ENCODE measurements at regions not wholly inside any gene's neighbourhood (a gene's known extent, or its start where the extent isn't known, plus 50 kb on each side); places are given as distances from the start of the nearest gene placed in this dataset.

DNA sequence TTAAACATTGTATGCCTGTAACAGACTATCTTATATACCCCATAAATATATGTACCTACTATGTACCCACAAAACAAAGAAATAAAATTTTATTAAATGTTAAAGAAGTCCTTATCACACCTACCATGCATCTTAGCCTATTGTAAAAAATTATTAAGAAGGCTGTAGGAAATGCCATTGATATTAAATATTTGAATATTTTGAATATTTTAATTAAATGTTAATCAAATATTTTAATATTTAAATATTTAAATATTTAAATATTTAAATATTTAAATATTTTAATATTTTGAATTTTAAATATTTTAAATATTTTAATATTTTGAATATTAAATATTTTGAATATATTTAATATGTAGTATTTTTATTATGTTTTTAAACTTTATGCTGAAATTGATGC, 331.5 kb upstream of the ATP10B start:
- TF ChIP-seq EP300 (IDR thresholded peaks at IDR 0.05) (no peak), POLR2AphosphoS5 (IDR thresholded peaks at IDR 0.05) (no peak), POLR2A (IDR thresholded peaks at IDR 0.05) (no peak)
- TF ChIP-seq, protein P1, sequence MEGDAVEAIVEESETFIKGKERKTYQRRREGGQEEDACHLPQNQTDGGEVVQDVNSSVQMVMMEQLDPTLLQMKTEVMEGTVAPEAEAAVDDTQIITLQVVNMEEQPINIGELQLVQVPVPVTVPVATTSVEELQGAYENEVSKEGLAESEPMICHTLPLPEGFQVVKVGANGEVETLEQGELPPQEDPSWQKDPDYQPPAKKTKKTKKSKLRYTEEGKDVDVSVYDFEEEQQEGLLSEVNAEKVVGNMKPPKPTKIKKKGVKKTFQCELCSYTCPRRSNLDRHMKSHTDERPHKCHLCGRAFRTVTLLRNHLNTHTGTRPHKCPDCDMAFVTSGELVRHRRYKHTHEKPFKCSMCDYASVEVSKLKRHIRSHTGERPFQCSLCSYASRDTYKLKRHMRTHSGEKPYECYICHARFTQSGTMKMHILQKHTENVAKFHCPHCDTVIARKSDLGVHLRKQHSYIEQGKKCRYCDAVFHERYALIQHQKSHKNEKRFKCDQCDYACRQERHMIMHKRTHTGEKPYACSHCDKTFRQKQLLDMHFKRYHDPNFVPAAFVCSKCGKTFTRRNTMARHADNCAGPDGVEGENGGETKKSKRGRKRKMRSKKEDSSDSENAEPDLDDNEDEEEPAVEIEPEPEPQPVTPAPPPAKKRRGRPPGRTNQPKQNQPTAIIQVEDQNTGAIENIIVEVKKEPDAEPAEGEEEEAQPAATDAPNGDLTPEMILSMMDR (IDR thresholded peaks at IDR 0.05) = no peak
- no peak for ATAC-seq
- no peaks in the 10 kb centered on the region for H3K27me3 ChIP-seq

DNA sequence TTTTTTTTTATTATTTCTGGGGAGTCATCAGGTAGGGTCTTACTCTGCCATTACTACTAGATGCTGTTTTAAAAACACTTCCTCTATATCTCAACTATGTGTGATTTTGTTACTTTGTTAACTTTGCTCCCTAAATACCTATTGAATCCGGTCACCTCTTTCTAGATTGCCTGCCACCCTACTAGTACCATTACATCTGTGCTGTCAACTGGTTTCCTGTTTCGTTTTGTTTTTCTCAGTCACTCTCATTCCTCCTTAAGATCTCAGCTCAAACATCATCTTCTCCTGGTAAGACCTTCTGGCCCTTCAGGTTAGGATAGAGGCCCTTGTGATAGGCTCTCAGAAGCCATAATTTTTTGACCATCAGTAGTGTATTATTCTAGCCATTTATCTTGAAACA, 324.2 kb upstream of the ATP10B start:
- H3K4me3 ChIP-seq = no peak overlapping the region
- no peaks in the 10 kb centered on the region for H3K4me1 ChIP-seq
- H3K9me3 ChIP-seq = peaks cover 0 to 5% (median 0%) of the 10 kb centered on the region in 3 donors
- WGBS, 2 donors (ENCODE audit: low coverage in 1 of 2) = 72 to 83% methylated on average over 2 of the region's 2 CpGs
- no peaks in the 10 kb centered on the region for H3K36me3 ChIP-seq
- ATAC-seq = no peak
- H3K27ac ChIP-seq = no peak overlapping the region
- no peaks in the 10 kb centered on the region for H3K27me3 ChIP-seq
- TF ChIP-seq, protein P1 (IDR thresholded peaks at IDR 0.05) = no peak
- TF ChIP-seq POLR2A (IDR thresholded peaks at IDR 0.05) = no peak
- TF ChIP-seq EP300 (IDR thresholded peaks at IDR 0.05) = no peak
- TF ChIP-seq POLR2AphosphoS5 (IDR thresholded peaks at IDR 0.05) = no peak

More for the DNA sequence above, 331.5 kb upstream of the ATP10B start:
- Histone ChIP-seq H3K9me3 (peaks cover 0 to 5% (median 0%) of the 10 kb centered on the region in 3 donors), H3K4me1 (no peaks in the 10 kb centered on the region), H3K4me3 (no peak overlapping the region), H3K27ac (no peak overlapping the region), H3K36me3 (no peaks in the 10 kb centered on the region)

DNA sequence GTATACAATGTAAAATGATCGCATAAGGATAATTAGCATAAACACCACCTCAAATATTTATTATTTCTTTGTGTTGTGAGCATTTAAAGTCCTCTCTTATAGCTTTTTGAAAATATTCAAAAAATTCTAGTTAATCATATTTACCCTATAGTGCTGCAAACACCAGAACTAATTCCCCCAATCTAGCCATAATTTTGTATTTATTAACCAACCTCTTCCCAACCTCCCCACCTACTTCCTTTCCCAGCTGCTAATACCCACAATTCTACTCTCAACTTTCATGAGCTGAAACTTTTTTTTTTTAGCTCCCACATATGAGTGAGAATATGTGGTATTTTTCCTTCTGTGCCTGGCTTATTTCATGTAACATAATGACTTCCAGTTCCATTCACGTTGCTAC, 317.8 kb upstream of the ATP10B start:
- Histone ChIP-seq H3K4me3 (no peak overlapping the region), H3K27ac (no peak overlapping the region), H3K9me3 (no peaks in the 10 kb centered on the region), H3K36me3 (no peaks in the 10 kb centered on the region), H3K27me3 (no peaks in the 10 kb centered on the region), H3K4me1 (no peaks in the 10 kb centered on the region)
- TF ChIP-seq POLR2A (IDR thresholded peaks at IDR 0.05) = no peak
- TF ChIP-seq, protein P1 (IDR thresholded peaks at IDR 0.05) = no peak
- no peak for TF ChIP-seq EP300 (IDR thresholded peaks at IDR 0.05)
- TF ChIP-seq POLR2AphosphoS5 (IDR thresholded peaks at IDR 0.05) = no peak
- no peak for ATAC-seq
- 60 to 76% methylated on average over 2 of the region's 2 CpGs for WGBS, 2 donors (ENCODE audit: low coverage in 1 of 2)

DNA sequence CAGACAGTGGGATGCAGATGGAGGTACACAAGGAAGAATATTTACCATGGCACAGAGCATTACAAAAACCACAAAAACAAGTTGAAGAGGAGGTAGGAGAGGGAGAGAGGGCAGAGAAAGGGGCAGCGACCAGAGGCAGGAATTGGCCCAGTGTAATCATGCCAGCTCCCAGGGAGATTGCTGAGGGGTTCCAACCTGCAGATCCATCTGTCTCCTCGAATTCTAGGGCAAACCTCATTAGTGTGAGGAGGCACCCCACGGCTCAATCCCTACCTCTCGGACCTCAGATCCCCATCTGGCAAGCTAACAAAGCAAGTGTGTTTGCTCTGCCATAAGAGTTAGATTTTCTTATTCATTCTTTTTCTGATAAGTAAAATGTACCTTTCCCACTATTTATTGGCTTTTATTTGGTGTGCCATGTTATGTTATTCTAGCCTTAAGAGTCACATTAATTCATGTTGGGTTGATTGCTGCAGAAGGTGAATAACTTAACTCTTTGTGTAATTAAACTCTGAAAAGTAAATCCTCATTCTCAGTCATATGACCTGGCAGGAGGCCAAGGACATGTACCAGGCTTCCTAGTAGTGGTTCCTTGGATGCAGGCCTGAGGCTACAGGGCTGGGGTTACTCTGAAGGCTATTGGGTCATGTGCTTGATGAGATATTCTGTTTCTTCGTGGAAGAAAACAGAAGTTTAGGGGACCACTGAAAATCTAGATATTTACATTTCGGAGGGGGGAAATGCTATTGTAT, 315.2 kb upstream of the ATP10B start:
- H3K4me1 ChIP-seq = no peaks in the 10 kb centered on the region
- no peaks in the 10 kb centered on the region for H3K36me3 ChIP-seq
- no peak overlapping the region for H3K27ac ChIP-seq
- WGBS, 2 donors (ENCODE audit: low coverage in 1 of 2) = 72 to 84% methylated on average over 6 of the region's 6 CpGs
- ATAC-seq = no peak
- no peaks in the 10 kb centered on the region for H3K9me3 ChIP-seq
- TF ChIP-seq, protein P1 (IDR thresholded peaks at IDR 0.05) = no peak
- TF ChIP-seq EP300 (IDR thresholded peaks at IDR 0.05) (no peak), POLR2A (IDR thresholded peaks at IDR 0.05) (no peak), POLR2AphosphoS5 (IDR thresholded peaks at IDR 0.05) (no peak)
- no peaks in the 10 kb centered on the region for H3K27me3 ChIP-seq
- H3K4me3 ChIP-seq = no peak overlapping the region

DNA sequence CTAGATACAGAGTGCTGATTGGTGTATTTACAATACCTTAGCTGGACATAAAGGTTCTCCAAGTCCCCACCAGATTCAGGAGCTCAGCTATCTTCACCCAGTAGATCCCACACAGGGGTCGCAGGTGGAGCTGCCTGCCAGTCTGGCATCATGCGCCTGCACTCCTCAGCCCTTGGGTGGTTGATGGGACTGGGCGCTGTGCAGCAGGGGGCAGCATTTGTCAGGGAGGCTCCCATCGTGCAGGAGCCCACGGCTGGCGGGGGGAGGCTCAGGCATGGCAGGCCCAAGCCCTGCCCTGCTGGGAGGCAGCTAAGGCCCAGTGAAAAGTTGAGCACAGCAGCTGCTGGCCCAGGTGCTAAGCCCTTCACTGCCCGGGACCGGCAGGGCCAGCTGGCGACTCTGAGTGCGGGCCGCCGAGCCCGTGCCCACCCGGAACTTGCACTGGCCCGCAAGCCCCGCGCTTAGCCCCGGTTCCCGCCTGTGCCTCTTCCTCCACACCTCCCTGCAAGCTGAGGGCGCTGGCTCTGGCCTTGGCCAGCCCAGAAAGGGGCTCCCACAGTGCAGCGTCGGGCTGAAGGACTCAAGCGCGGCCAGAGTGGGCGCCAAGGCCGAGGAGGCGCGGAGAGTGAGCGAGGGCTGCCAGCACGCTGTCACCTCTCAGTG, 314.1 kb upstream of the ATP10B start:
- no peak overlapping the region for H3K27ac ChIP-seq
- H3K27me3 ChIP-seq = no peaks in the 10 kb centered on the region
- 100% methylated on average over 4 of the region's 30 CpGs; no CpG with 5 or more reads in 1 of the 2 donors for WGBS, 2 donors (ENCODE audit: low coverage in 1 of 2)
- no peaks in the 10 kb centered on the region for H3K9me3 ChIP-seq
- no peaks in the 10 kb centered on the region for H3K36me3 ChIP-seq
- ATAC-seq = no peak
- no peak overlapping the region for H3K4me3 ChIP-seq
- TF ChIP-seq POLR2A (IDR thresholded peaks at IDR 0.05) (no peak), POLR2AphosphoS5 (IDR thresholded peaks at IDR 0.05) (no peak)
- TF ChIP-seq, protein P1 (IDR thresholded peaks at IDR 0.05) = no peak
- no peaks in the 10 kb centered on the region for H3K4me1 ChIP-seq

Measured in gastroesophageal sphincter (tissue), 4 donors.